Psoas muscle (tissue), 7 donors: ENCODE measurements at regions not wholly inside any gene's neighbourhood (a gene's known extent, or its start where the extent isn't known, plus 50 kb on each side); places are given as distances from the start of the nearest gene placed in this dataset.

Source experiments
- ATAC-seq, 4 donors: fragments of 200-7000 bp; cut with Tn5 transposase; one replicate each; pipeline ENCODE4 v1.9.1; 2020; ENCODE audit warnings: moderate library complexity in 3 of 4, mild to moderate bottlenecking in 2 of 4
- DNase-seq, 2 donors: peaks; one replicate each; pipeline ENCODE4 v3.0.0-alpha.2; 2020
- H3K27ac ChIP-seq: fragments of 200-600 bp; one replicate; pipeline ENCODE4 v1.8.0; 2022
- H3K27me3 ChIP-seq, 3 donors: fragments of 200-600 bp in 1 of 3; one replicate each; pipeline versions ENCODE4 v1.6.1 to v1.8.0; 2013 to 2022; ENCODE audit warnings: low read length in 2 of 3, mild to moderate bottlenecking in 2 of 3, moderate library complexity in 1 of 3; ENCODE audit not compliant: insufficient read depth in 3 of 3
- H3K36me3 ChIP-seq, 2 donors: fragments of 200-600 bp in 1 of 2; one replicate each; pipeline versions ENCODE4 v1.6.1 to v1.8.0; 2013 to 2022; ENCODE audit warnings: low read depth in 1 of 2, mild to moderate bottlenecking in 1 of 2, moderate library complexity in 1 of 2; ENCODE audit not compliant: insufficient read depth in 1 of 2
- H3K4me1 ChIP-seq: fragments of 200-600 bp; one replicate; pipeline ENCODE4 v1.8.0; 2022
- H3K4me3 ChIP-seq: fragments of 200-600 bp; one replicate; pipeline ENCODE4 v1.8.0; 2022; ENCODE audit warnings: mild to moderate bottlenecking
- H3K9me3 ChIP-seq: fragments of 200-600 bp; one replicate; pipeline ENCODE4 v1.8.0; 2022
- CTCF ChIP-seq: fragments of 200-600 bp; IDR thresholded peaks from one replicate; pipeline ENCODE4 v1.8.0; 2022; ENCODE audit warnings: antibody characterized with exemption
- WGBS, 3 donors: extraction: QIAGEN DNeasy Blood & Tissue Kit; methylation state at CpG; one replicate each; pipeline versions ENCODE4 v1.1.6 to v1.1.7; 2013; 5-methylcytosine and 5-hydroxymethylcytosine counted together
- intact Hi-C, 2 donors: fragments of 100-400 bp; cut with DNase I; formaldehyde crosslinking; loops; one replicate each; pipeline versions ENCODE4 v1.11.0 to v1.14.2; 2022
- donor health status: healthy with polysubstance abuse.
- donor health status: DM: no; HTN: no; CAD: no; lungs with moderate emphysema.
- donor health status: Bipolar disorder and iron deficiency.
- donor health status: healthy.
- donor health status: DM: yes; HTN: yes; CAD: no.
- donor health status: DM: no; HTN: no; CAD: no.
- donor health status: DM: yes; HTN: yes; CAD: no.

GRCh38 chr6:12384357-12384912 lies 94.3 kb downstream of the EDN1 start:
- intact Hi-C loops, result no loop called here
- WGBS, 3 donors, result 35 to 65% (median 53%) methylated on average over 2 of the region's 2 CpGs
- no peak overlapping the region for H3K4me3 ChIP-seq
- no peaks in the 10 kb centered on the region for H3K27me3 ChIP-seq
- no peaks in the 10 kb centered on the region for H3K4me1 ChIP-seq
- H3K9me3 ChIP-seq, result no peaks in the 10 kb centered on the region
- no peak for TF ChIP-seq CTCF
- no peaks in the 10 kb centered on the region for H3K36me3 ChIP-seq
- no peak for ATAC-seq
- no peak for DNase-seq
- no peak overlapping the region for H3K27ac ChIP-seq

- no peaks in the 10 kb centered on the region for H3K27me3 ChIP-seq
- no peaks in the 10 kb centered on the region for H3K36me3 ChIP-seq
- DNase-seq (no peak), ATAC-seq (no peak)
- TF ChIP-seq CTCF, result no peak
- no peaks in the 10 kb centered on the region for H3K4me1 ChIP-seq
- intact Hi-C loops, result no loop called here
- no peak overlapping the region for H3K27ac ChIP-seq
- WGBS, 3 donors, result 66 to 72% (median 67%) methylated on average over 3 of the region's 3 CpGs
- H3K4me3 ChIP-seq, result no peak overlapping the region
- no peaks in the 10 kb centered on the region for H3K9me3 ChIP-seq
These were observed 95.2 kb downstream of the EDN1 start for GRCh38 chr6:12385316-12385715.

GRCh38 chr6:12386816-12387215 lies 96.7 kb downstream of the EDN1 start:
- ATAC-seq, result no peak
- intact Hi-C loops, result no loop called here

GRCh38 chr6:12391472-12391871 lies 101.3 kb downstream of the EDN1 start:
- Histone ChIP-seq H3K9me3 (no peaks in the 10 kb centered on the region), H3K27ac (no peak overlapping the region), H3K27me3 (no peaks in the 10 kb centered on the region), H3K36me3 (no peaks in the 10 kb centered on the region), H3K4me1 (no peaks in the 10 kb centered on the region), H3K4me3 (no peak overlapping the region)
- no peak for TF ChIP-seq CTCF
- intact Hi-C loops, result no loop called here
- WGBS, 3 donors, result 62 to 63% (median 63%) methylated on average over 3 of the region's 3 CpGs
- no peak for DNase-seq
- no peak for ATAC-seq

More at GRCh38 chr6:12386816-12387215, 96.7 kb downstream of the EDN1 start:
- no peak for DNase-seq
- H3K27me3 ChIP-seq, result no peaks in the 10 kb centered on the region
- H3K9me3 ChIP-seq, result no peaks in the 10 kb centered on the region
- H3K4me1 ChIP-seq, result no peaks in the 10 kb centered on the region
- TF ChIP-seq CTCF, result no peak
- no peak overlapping the region for H3K4me3 ChIP-seq
- 70 to 86% (median 83%) methylated on average over 5 of the region's 5 CpGs for WGBS, 3 donors
- H3K27ac ChIP-seq, result no peak overlapping the region
- no peaks in the 10 kb centered on the region for H3K36me3 ChIP-seq

- TF ChIP-seq CTCF, result no peak
- Histone ChIP-seq H3K4me3 (no peak overlapping the region), H3K9me3 (no peaks in the 10 kb centered on the region), H3K27ac (no peak overlapping the region), H3K27me3 (no peaks in the 10 kb centered on the region), H3K36me3 (no peaks in the 10 kb centered on the region), H3K4me1 (no peaks in the 10 kb centered on the region)
- DNase-seq (no peak), ATAC-seq (no peak)
- 35 to 44% (median 38%) methylated on average over 6 of the region's 6 CpGs for WGBS, 3 donors
- intact Hi-C loops, result no loop called here
These were observed 102.3 kb downstream of the EDN1 start for GRCh38 chr6:12392490-12392889.
